GM23338 (cell line): ENCODE measurements at regions not wholly inside any gene's neighbourhood (a gene's known extent, or its start where the extent isn't known, plus 50 kb on each side); places are given as distances from the start of the nearest gene placed in this dataset.

Experiments used
- ATAC-seq: fragments of 200-7000 bp; cut with Tn5 transposase; 3 replicates; pipeline ENCODE4 v1.9.1; 2020
- DNase-seq: peaks from one replicate; pipeline ENCODE4 v3.0.0-alpha.2; 2015; ENCODE audit warnings: low spot score
- H2AFZ ChIP-seq: fragments of 200-600 bp; sonication (generic); 2 replicates; pipeline ENCODE4 v1.8.0; 2016; ENCODE audit warnings: antibody characterized with exemption, mild to moderate bottlenecking, moderate library complexity
- H3F3A ChIP-seq: fragments of 200-600 bp; sonication (generic); replicated peaks from 2 replicates; pipeline ENCODE4 v1.8.0; 2017; ENCODE audit warnings: antibody characterized with exemption, mixed run types, low read depth
- H3K27ac ChIP-seq: fragments of 200-600 bp; sonication (generic); 2 replicates; pipeline ENCODE4 v1.6.1; 2016; ENCODE audit warnings: low read depth
- H3K27me3 ChIP-seq: fragments of 200-600 bp; sonication (generic); 2 replicates; pipeline ENCODE4 v1.8.0; 2016; ENCODE audit warnings: mild to moderate bottlenecking, mixed run types, moderate library complexity; ENCODE audit not compliant: insufficient read depth
- H3K36me3 ChIP-seq: fragments of 200-600 bp; sonication (generic); 2 replicates; pipeline ENCODE4 v1.8.0; 2016; ENCODE audit warnings: mild to moderate bottlenecking; ENCODE audit not compliant: insufficient read depth
- H3K4me1 ChIP-seq: fragments of 200-600 bp; sonication (generic); 2 replicates; pipeline ENCODE4 v1.8.0; 2016; ENCODE audit warnings: mild to moderate bottlenecking, moderate library complexity; ENCODE audit not compliant: insufficient read depth
- H3K4me2 ChIP-seq: fragments of 200-600 bp; sonication (generic); 2 replicates; pipeline ENCODE4 v1.7.1; 2017; ENCODE audit warnings: mixed run types
- H3K4me3 ChIP-seq: fragments of 200-600 bp; sonication (generic); 2 replicates; pipeline ENCODE4 v1.6.1; 2016; ENCODE audit warnings: mixed run types
- H3K79me2 ChIP-seq: fragments of 200-600 bp; sonication (generic); replicated peaks from 2 replicates; pipeline ENCODE4 v1.8.0; 2017; ENCODE audit warnings: mild to moderate bottlenecking; ENCODE audit not compliant: insufficient read depth
- H3K9me2 ChIP-seq: fragments of 200-600 bp; sonication (generic); 2 replicates; pipeline ENCODE4 v1.8.0; 2017; ENCODE audit not compliant: insufficient read depth
- H4K20me1 ChIP-seq: fragments of 200-600 bp; sonication (generic); replicated peaks from 2 replicates; pipeline ENCODE4 v1.8.0; 2017; ENCODE audit warnings: mild to moderate bottlenecking; ENCODE audit not compliant: insufficient read depth
- H3K27ac Mint-ChIP-seq: 2 replicates; pipeline ENCODE4 v1.8.0; 2020; ENCODE audit warnings: inconsistent platforms, mild to moderate bottlenecking, moderate library complexity, mixed read lengths
- H3K27me3 Mint-ChIP-seq: 3 replicates; pipeline ENCODE4 v1.8.0; 2022; ENCODE audit warnings: low read depth, mild to moderate bottlenecking, moderate library complexity, mixed read lengths, inconsistent platforms; ENCODE audit not compliant: insufficient read depth, poor library complexity
- H3K36me3 Mint-ChIP-seq: 3 replicates; pipeline ENCODE4 v1.8.0; 2021; ENCODE audit warnings: low read depth, mild to moderate bottlenecking, inconsistent platforms, moderate library complexity, mixed read lengths
- H3K4me1 Mint-ChIP-seq: 3 replicates; pipeline ENCODE4 v1.8.0; 2020; ENCODE audit warnings: mild to moderate bottlenecking, inconsistent platforms, mixed read lengths
- H3K4me3 Mint-ChIP-seq: 3 replicates; pipeline ENCODE4 v1.8.0; 2021; ENCODE audit warnings: moderate library complexity, mild to moderate bottlenecking, inconsistent platforms, mixed read lengths
- H3K9me3 Mint-ChIP-seq: 3 replicates; pipeline ENCODE4 v1.8.0; 2020; ENCODE audit warnings: moderate library complexity, mild to moderate bottlenecking, inconsistent platforms, mixed read lengths
- CREB1 ChIP-seq: fragments of 250-450 bp; sonication (Bioruptor Pico); IDR thresholded peaks from 2 replicates; pipeline ENCODE4 v1.5.0; 2020; ENCODE audit warnings: low read depth, mild to moderate bottlenecking, moderate library complexity
- EZH2 ChIP-seq: fragments of 200-600 bp; sonication (generic); IDR thresholded peaks from one replicate; pipeline ENCODE4 v1.8.0; 2017; ENCODE audit warnings: antibody characterized with exemption, mild to moderate bottlenecking, low read depth; ENCODE audit not compliant: unreplicated experiment
- EZH2phosphoT487 ChIP-seq: fragments of 200-600 bp; sonication (generic); IDR thresholded peaks from one replicate; pipeline ENCODE4 v1.8.1; 2018; ENCODE audit warnings: antibody characterized with exemption; ENCODE audit not compliant: unreplicated experiment
- NANOG ChIP-seq: IDR thresholded peaks from 2 replicates; pipeline ENCODE4 v1.6.1; 2016; ENCODE audit warnings: antibody characterized with exemption, borderline replicate concordance
- POLR2AphosphoS5 ChIP-seq: IDR thresholded peaks from 2 replicates; pipeline ENCODE4 v1.6.1; 2016; ENCODE audit warnings: antibody characterized with exemption, low read depth
- STAT1 ChIP-seq: IDR thresholded peaks from one replicate; pipeline ENCODE4 v1.6.1; 2016; ENCODE audit warnings: antibody characterized with exemption; ENCODE audit not compliant: unreplicated experiment
- ZNF114 ChIP-seq: fragments of 250-450 bp; sonication (Bioruptor Pico); IDR thresholded peaks from 2 replicates; pipeline ENCODE4 v1.5.0; 2020; ENCODE audit warnings: mild to moderate bottlenecking, moderate library complexity
- ZNF331 ChIP-seq: fragments of 250-450 bp; sonication (Bioruptor Pico); IDR thresholded peaks from 2 replicates; pipeline ENCODE4 v1.5.0; 2020; ENCODE audit warnings: low read depth, mild to moderate bottlenecking, moderate library complexity
- ZNF462 ChIP-seq: fragments of 250-450 bp; sonication (Bioruptor Pico); IDR thresholded peaks from 2 replicates; pipeline ENCODE4 v1.5.0; 2020; ENCODE audit warnings: mild to moderate bottlenecking, moderate library complexity
- TF ChIP-seq, protein P1 (sequence below): IDR thresholded peaks from one replicate; pipeline ENCODE4 v1.6.1; 2018; ENCODE audit warnings: antibody characterized with exemption; ENCODE audit not compliant: unreplicated experiment
- TF ChIP-seq, protein P2 (sequence below): IDR thresholded peaks from 2 replicates; pipeline ENCODE4 v1.6.1; 2016; ENCODE audit warnings: antibody characterized with exemption

DNA sequence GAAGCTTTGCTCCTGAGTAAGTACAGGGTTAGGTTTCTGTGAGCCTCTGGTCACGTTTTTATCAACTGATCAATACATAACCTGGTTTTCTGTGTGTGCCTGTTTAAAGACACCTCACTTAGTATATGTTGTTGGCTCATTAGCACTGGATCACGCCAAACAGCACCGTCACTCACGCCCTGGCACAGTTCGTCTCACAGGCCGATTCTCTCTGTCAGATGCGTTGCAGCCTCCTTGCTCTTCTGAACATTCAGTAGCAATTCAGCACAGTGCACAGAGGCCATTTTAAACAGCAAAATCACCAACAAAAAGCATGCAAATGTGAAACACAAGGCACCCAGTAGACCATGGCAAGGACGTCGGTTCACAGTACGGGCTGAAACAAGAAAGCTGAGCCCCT is 288.5 kb downstream of the IRS2 start (continued):
- no peak for TF ChIP-seq STAT1
- no peak for TF ChIP-seq ZNF331 (CRISPR knock-in tag)
- no peak for TF ChIP-seq NANOG
- TF ChIP-seq, protein P1, sequence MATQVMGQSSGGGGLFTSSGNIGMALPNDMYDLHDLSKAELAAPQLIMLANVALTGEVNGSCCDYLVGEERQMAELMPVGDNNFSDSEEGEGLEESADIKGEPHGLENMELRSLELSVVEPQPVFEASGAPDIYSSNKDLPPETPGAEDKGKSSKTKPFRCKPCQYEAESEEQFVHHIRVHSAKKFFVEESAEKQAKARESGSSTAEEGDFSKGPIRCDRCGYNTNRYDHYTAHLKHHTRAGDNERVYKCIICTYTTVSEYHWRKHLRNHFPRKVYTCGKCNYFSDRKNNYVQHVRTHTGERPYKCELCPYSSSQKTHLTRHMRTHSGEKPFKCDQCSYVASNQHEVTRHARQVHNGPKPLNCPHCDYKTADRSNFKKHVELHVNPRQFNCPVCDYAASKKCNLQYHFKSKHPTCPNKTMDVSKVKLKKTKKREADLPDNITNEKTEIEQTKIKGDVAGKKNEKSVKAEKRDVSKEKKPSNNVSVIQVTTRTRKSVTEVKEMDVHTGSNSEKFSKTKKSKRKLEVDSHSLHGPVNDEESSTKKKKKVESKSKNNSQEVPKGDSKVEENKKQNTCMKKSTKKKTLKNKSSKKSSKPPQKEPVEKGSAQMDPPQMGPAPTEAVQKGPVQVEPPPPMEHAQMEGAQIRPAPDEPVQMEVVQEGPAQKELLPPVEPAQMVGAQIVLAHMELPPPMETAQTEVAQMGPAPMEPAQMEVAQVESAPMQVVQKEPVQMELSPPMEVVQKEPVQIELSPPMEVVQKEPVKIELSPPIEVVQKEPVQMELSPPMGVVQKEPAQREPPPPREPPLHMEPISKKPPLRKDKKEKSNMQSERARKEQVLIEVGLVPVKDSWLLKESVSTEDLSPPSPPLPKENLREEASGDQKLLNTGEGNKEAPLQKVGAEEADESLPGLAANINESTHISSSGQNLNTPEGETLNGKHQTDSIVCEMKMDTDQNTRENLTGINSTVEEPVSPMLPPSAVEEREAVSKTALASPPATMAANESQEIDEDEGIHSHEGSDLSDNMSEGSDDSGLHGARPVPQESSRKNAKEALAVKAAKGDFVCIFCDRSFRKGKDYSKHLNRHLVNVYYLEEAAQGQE = no peak
- no peak for TF ChIP-seq POLR2AphosphoS5
- TF ChIP-seq EZH2phosphoT487 = no peak

- Histone ChIP-seq H3F3A (no peaks in the 10 kb centered on the region), H3K27ac (no peak overlapping the region), H3K4me2 (no peak overlapping the region), H2AFZ (no peak overlapping the region), H3K27me3 (no peaks in the 10 kb centered on the region), H3K9me2 (no peaks in the 10 kb centered on the region), H3K79me2 (no peaks in the 10 kb centered on the region), H3K4me1 (no peaks in the 10 kb centered on the region), H3K4me3 (no peak overlapping the region), H4K20me1 (no peaks in the 10 kb centered on the region), H3K36me3 (no peaks in the 10 kb centered on the region)
- no peak overlapping the region for H3K27ac Mint-ChIP-seq
- no peak for DNase-seq
- no peaks in the 10 kb centered on the region; the same call in 2 of the 3 replicates for H3K4me1 Mint-ChIP-seq
- H3K4me3 Mint-ChIP-seq = no peak overlapping the region
- H3K27me3 Mint-ChIP-seq = peaks cover 8% of the 10 kb centered on the region
- peaks cover 3% of the 10 kb centered on the region; the same call in 2 of the 3 replicates for H3K9me3 Mint-ChIP-seq
- ATAC-seq = no peak
- no peaks in the 10 kb centered on the region for H3K36me3 Mint-ChIP-seq
- no peak for TF ChIP-seq CREB1 (CRISPR knock-in tag)
- TF ChIP-seq, protein P1 = no peak
- TF ChIP-seq ZNF462 = no peak
- TF ChIP-seq, protein P2, sequence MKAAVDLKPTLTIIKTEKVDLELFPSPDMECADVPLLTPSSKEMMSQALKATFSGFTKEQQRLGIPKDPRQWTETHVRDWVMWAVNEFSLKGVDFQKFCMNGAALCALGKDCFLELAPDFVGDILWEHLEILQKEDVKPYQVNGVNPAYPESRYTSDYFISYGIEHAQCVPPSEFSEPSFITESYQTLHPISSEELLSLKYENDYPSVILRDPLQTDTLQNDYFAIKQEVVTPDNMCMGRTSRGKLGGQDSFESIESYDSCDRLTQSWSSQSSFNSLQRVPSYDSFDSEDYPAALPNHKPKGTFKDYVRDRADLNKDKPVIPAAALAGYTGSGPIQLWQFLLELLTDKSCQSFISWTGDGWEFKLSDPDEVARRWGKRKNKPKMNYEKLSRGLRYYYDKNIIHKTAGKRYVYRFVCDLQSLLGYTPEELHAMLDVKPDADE = no peak
- no peak for TF ChIP-seq ZNF114 (CRISPR knock-in tag)
- no peak for TF ChIP-seq EZH2
- no peak for TF ChIP-seq ZNF331 (CRISPR knock-in tag)
Observed at GRCh38 chr13:109496216-109496615, 290.2 kb downstream of the IRS2 start.
